H9 (cell line): ENCODE measurements at regions not wholly inside any gene's neighbourhood (a gene's known extent, or its start where the extent isn't known, plus 50 kb on each side); places are given as distances from the start of the nearest gene placed in this dataset.

Experiments used
- DNase-seq: peaks from one replicate; pipeline ENCODE4 v3.0.0-alpha.2; 2017
- H2AFZ ChIP-seq: one replicate; pipeline ENCODE4 v1.6.1; 2013; ENCODE audit warnings: mild to moderate bottlenecking, low read length, control low read depth, moderate library complexity
- H2AK5ac ChIP-seq: 2 replicates; pipeline ENCODE4 v1.6.1; 2013; ENCODE audit warnings: low read length, control low read depth, mixed read lengths; ENCODE audit not compliant: insufficient read length
- H2BK120ac ChIP-seq: one replicate; pipeline ENCODE4 v1.6.1; 2013; ENCODE audit warnings: low read depth, mild to moderate bottlenecking, low read length, control low read depth, inconsistent platforms; ENCODE audit not compliant: poor library complexity, severe bottlenecking
- H2BK12ac ChIP-seq: 2 replicates; pipeline ENCODE4 v1.6.1; 2013; ENCODE audit warnings: low read length, control low read depth, mixed read lengths, low read depth; ENCODE audit not compliant: insufficient read length
- H2BK15ac ChIP-seq: 2 replicates; pipeline ENCODE4 v1.6.1; 2013; ENCODE audit warnings: low read depth, low read length, control low read depth
- H2BK20ac ChIP-seq: one replicate; pipeline ENCODE4 v1.6.1; 2013; ENCODE audit warnings: low read depth, mild to moderate bottlenecking, low read length, control low read depth, inconsistent platforms; ENCODE audit not compliant: poor library complexity, severe bottlenecking
- H2BK5ac ChIP-seq: 2 replicates; pipeline ENCODE4 v1.6.1; 2013; ENCODE audit warnings: low read length, control low read depth, mixed read lengths; ENCODE audit not compliant: insufficient read length
- H3K14ac ChIP-seq: 2 replicates; pipeline ENCODE4 v1.6.1; 2013; ENCODE audit warnings: low read length, control low read depth; ENCODE audit not compliant: insufficient read depth
- H3K18ac ChIP-seq: 2 replicates; pipeline ENCODE4 v1.6.1; 2013; ENCODE audit warnings: low read depth, mild to moderate bottlenecking, mixed read lengths, low read length, control low read depth; ENCODE audit not compliant: insufficient read length
- H3K23ac ChIP-seq: 2 replicates; pipeline ENCODE4 v1.6.1; 2013; ENCODE audit warnings: low read length, control low read depth, mixed read lengths, low read depth; ENCODE audit not compliant: insufficient read length
- H3K23me2 ChIP-seq: 2 replicates; pipeline ENCODE4 v1.6.1; 2013; ENCODE audit warnings: low read depth, mild to moderate bottlenecking, mixed read lengths, low read length, control low read depth; ENCODE audit not compliant: insufficient read length, poor library complexity, severe bottlenecking
- H3K27ac ChIP-seq: 2 replicates; pipeline ENCODE4 v1.5.1; 2013; ENCODE audit warnings: low read length, control low read depth, mixed read lengths, low read depth; ENCODE audit not compliant: insufficient read length
- H3K27me3 ChIP-seq: 2 replicates; pipeline ENCODE4 v1.6.1; 2013; ENCODE audit warnings: low read length, control low read depth, inconsistent platforms; ENCODE audit not compliant: insufficient read depth
- H3K4ac ChIP-seq: 2 replicates; pipeline ENCODE4 v1.6.1; 2013; ENCODE audit warnings: low read depth, mild to moderate bottlenecking, control low read depth, inconsistent platforms, low read length, moderate library complexity
- H3K4me1 ChIP-seq: 2 replicates; pipeline ENCODE4 v1.6.1; 2013; ENCODE audit warnings: low read length, control low read depth, inconsistent platforms; ENCODE audit not compliant: insufficient read depth
- H3K4me2 ChIP-seq: 2 replicates; pipeline ENCODE4 v1.6.1; 2013; ENCODE audit warnings: low read length, control low read depth, mixed read lengths; ENCODE audit not compliant: insufficient read length, insufficient read depth
- H3K56ac ChIP-seq: 2 replicates; pipeline ENCODE4 v1.6.1; 2013; ENCODE audit warnings: low read depth, mild to moderate bottlenecking, mixed read lengths, low read length, control low read depth; ENCODE audit not compliant: insufficient read length
- H3K79me1 ChIP-seq: 2 replicates; pipeline ENCODE4 v1.6.1; 2013; ENCODE audit warnings: low read depth, mild to moderate bottlenecking, moderate library complexity, low read length, control low read depth, inconsistent platforms; ENCODE audit not compliant: insufficient read depth, poor library complexity, severe bottlenecking
- H3K79me2 ChIP-seq: 2 replicates; pipeline ENCODE4 v1.6.1; 2013; ENCODE audit warnings: low read length, control low read depth, inconsistent platforms; ENCODE audit not compliant: insufficient read depth
- H3K9ac ChIP-seq: 2 replicates; pipeline ENCODE4 v1.6.1; 2013; ENCODE audit warnings: low read length, control low read depth, mixed read lengths; ENCODE audit not compliant: insufficient read length; ENCODE audit errors: extremely low read depth
- H3K9me3 ChIP-seq: one replicate; pipeline ENCODE4 v1.6.1; 2013; ENCODE audit warnings: low read depth, low read length, inconsistent platforms; ENCODE audit not compliant: control insufficient read depth
- H3T11ph ChIP-seq: one replicate; pipeline ENCODE4 v1.6.1; 2013; ENCODE audit warnings: mild to moderate bottlenecking, low read length, control low read depth, inconsistent platforms
- H4K20me1 ChIP-seq: one replicate; pipeline ENCODE4 v1.6.1; 2013; ENCODE audit not compliant: control insufficient read depth, insufficient read length, insufficient read depth
- H4K5ac ChIP-seq: 2 replicates; pipeline ENCODE4 v1.6.1; 2013; ENCODE audit warnings: low read depth, mild to moderate bottlenecking, mixed read lengths, low read length, control low read depth; ENCODE audit not compliant: insufficient read length
- H4K8ac ChIP-seq: replicated peaks from 2 replicates; pipeline ENCODE4 v1.6.1; 2013; ENCODE audit warnings: low read length, control low read depth, mixed read lengths, low read depth; ENCODE audit not compliant: insufficient read length
- H4K91ac ChIP-seq: 2 replicates; pipeline ENCODE4 v1.6.1; 2013; ENCODE audit warnings: low read depth, mild to moderate bottlenecking, moderate library complexity, mixed read lengths, low read length, control low read depth; ENCODE audit not compliant: insufficient read length
- H3K27ac Mint-ChIP-seq, 3 experiments: 2 replicates in 2 of 3; 3 replicates in 1 of 3; pipeline ENCODE4 v1.8.0; 2020 to 2021; ENCODE audit warnings: mixed read lengths in 3 of 3, mild to moderate bottlenecking in 1 of 3, moderate library complexity in 1 of 3
- H3K27me3 Mint-ChIP-seq: 2 replicates; pipeline ENCODE4 v1.8.0; 2021; ENCODE audit warnings: low read depth, mild to moderate bottlenecking, moderate library complexity, mixed read lengths
- H3K36me3 Mint-ChIP-seq, 3 experiments: 2 replicates in 2 of 3; 3 replicates in 1 of 3; pipeline ENCODE4 v1.8.0; 2020 to 2021; ENCODE audit warnings: low read depth in 3 of 3, mixed read lengths in 3 of 3; ENCODE audit not compliant: insufficient read depth in 1 of 3
- H3K4me1 Mint-ChIP-seq, 2 experiments: 2 replicates each; pipeline ENCODE4 v1.8.0; 2020; ENCODE audit warnings: mixed read lengths in 2 of 2
- H3K4me3 Mint-ChIP-seq, 2 experiments: 2 replicates in 1 of 2; 3 replicates in 1 of 2; pipeline ENCODE4 v1.8.0; 2020 to 2021; ENCODE audit warnings: mild to moderate bottlenecking in 2 of 2, mixed read lengths in 2 of 2, moderate library complexity in 1 of 2
- H3K9me3 Mint-ChIP-seq, 2 experiments: 2 replicates in 1 of 2; 3 replicates in 1 of 2; pipeline ENCODE4 v1.8.0; 2020; ENCODE audit warnings: mild to moderate bottlenecking in 2 of 2, mixed read lengths in 2 of 2, moderate library complexity in 1 of 2
- WGBS: extraction: QIAGEN DNeasy Blood & Tissue Kit; methylation state at CpG from one replicate; pipeline ENCODE4 v1.1.7; 2013; ENCODE audit warnings: missing lambda C conversion rate, low lambda C conversion rate, mixed read lengths; ENCODE audit not compliant: insufficient read length; ENCODE audit errors: extremely low coverage; 5-methylcytosine and 5-hydroxymethylcytosine counted together
- TF ChIP-seq, protein P1 (sequence below): fragments of 200-600 bp; sonication (generic); conservative IDR thresholded peaks from 3 replicates; pipeline ENCODE4 v1.8.0; 2021; ENCODE audit warnings: antibody characterized with exemption, mild to moderate bottlenecking

DNA sequence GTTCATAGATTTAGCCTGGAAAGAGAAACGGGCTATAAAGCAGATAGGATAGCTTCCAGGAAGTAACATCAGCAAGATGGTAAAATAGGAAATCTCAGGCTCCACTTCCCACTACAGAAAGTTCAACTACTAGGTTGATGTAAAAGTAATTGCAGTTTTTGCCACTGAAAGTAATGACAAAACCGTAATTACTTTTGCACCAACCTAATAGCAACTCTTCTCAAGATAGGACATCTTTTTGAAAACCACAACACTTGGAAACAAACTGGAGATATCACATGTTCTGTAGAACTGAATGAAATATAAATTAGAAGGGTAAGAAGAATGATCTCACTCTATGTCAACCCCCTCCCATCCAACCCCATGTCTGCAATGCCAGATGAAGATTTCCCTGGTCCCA is 1154.3 kb downstream of the BCL11A start:
- no peak overlapping the region for H4K8ac ChIP-seq
- H4K5ac ChIP-seq: no peak overlapping the region
- no peak overlapping the region for H3K4me2 ChIP-seq
- no peak overlapping the region for H2AK5ac ChIP-seq
- no peak overlapping the region for H2BK5ac ChIP-seq
- no peak overlapping the region for H3K23ac ChIP-seq
- no CpG with 5 or more reads among the region's 2 CpGs for WGBS
- H3K14ac ChIP-seq: no peak overlapping the region
- H3K4ac ChIP-seq: no peak overlapping the region
- no peak overlapping the region for H2AFZ ChIP-seq
- Mint-ChIP-seq H3K27ac (no peak overlapping the region), H3K4me3 (no peak overlapping the region), H3K4me1 (0 out of 4 replicates have a peak, but pooled peaks cover 0 to 3% of the 10 kb centered on the region in 2 experiments), H3K9me3 (peaks cover 0 to 9% of the 10 kb centered on the region in 2 experiments; a peak in 1 of 5 replicates), H3K36me3 (no peaks in the 10 kb centered on the region), H3K27me3 (no peaks in the 10 kb centered on the region)
- H2BK120ac ChIP-seq: no peak overlapping the region
- H4K20me1 ChIP-seq: no peaks in the 10 kb centered on the region
- no peak overlapping the region for H2BK12ac ChIP-seq
- H3K9ac ChIP-seq: no peak overlapping the region
- H2BK20ac ChIP-seq: no peak overlapping the region
- no peak overlapping the region for H3T11ph ChIP-seq
- no peak for DNase-seq
- no peak overlapping the region for H2BK15ac ChIP-seq
- no peak overlapping the region for H4K91ac ChIP-seq
- H3K27me3 ChIP-seq: no peaks in the 10 kb centered on the region
- H3K18ac ChIP-seq: no peak overlapping the region
- no peaks in the 10 kb centered on the region for H3K79me2 ChIP-seq
- TF ChIP-seq, protein P1, sequence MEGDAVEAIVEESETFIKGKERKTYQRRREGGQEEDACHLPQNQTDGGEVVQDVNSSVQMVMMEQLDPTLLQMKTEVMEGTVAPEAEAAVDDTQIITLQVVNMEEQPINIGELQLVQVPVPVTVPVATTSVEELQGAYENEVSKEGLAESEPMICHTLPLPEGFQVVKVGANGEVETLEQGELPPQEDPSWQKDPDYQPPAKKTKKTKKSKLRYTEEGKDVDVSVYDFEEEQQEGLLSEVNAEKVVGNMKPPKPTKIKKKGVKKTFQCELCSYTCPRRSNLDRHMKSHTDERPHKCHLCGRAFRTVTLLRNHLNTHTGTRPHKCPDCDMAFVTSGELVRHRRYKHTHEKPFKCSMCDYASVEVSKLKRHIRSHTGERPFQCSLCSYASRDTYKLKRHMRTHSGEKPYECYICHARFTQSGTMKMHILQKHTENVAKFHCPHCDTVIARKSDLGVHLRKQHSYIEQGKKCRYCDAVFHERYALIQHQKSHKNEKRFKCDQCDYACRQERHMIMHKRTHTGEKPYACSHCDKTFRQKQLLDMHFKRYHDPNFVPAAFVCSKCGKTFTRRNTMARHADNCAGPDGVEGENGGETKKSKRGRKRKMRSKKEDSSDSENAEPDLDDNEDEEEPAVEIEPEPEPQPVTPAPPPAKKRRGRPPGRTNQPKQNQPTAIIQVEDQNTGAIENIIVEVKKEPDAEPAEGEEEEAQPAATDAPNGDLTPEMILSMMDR: no peak
- no peak overlapping the region for H3K27ac ChIP-seq
- H3K4me1 ChIP-seq: no peaks in the 10 kb centered on the region
- H3K79me1 ChIP-seq: no peaks in the 10 kb centered on the region
- no peaks in the 10 kb centered on the region for H3K9me3 ChIP-seq
- H3K23me2 ChIP-seq: no peaks in the 10 kb centered on the region
- no peak overlapping the region for H3K56ac ChIP-seq
